HepG2 (cell line): ENCODE measurements at regions not wholly inside any gene's neighbourhood (a gene's known extent, or its start where the extent isn't known, plus 50 kb on each side); places are given as distances from the start of the nearest gene placed in this dataset.

Experiments
- ATF2 ChIP-seq: sonication (generic); formaldehyde crosslinking; IDR thresholded peaks from 2 replicates; pipeline ENCODE4 v1.4.0; 2020; ENCODE audit warnings: missing genetic modification reagents
- CERS6 ChIP-seq: sonication (generic); formaldehyde crosslinking; IDR thresholded peaks from 2 replicates; pipeline ENCODE4 v1.5.0; 2020; ENCODE audit warnings: missing genetic modification reagents
- CSRNP1 ChIP-seq: sonication (generic); formaldehyde crosslinking; IDR thresholded peaks from 2 replicates; pipeline ENCODE4 v1.8.1; 2023; ENCODE audit warnings: mild to moderate bottlenecking, missing genetic modification reagents
- DDIT3 ChIP-seq: sonication (generic); formaldehyde crosslinking; IDR thresholded peaks from 2 replicates; pipeline ENCODE4 v1.4.0; 2020; ENCODE audit warnings: mild to moderate bottlenecking, missing genetic modification reagents
- HBP1 ChIP-seq: IDR thresholded peaks from 2 replicates; pipeline ENCODE4 v1.6.1; 2016; ENCODE audit warnings: low read depth, control low read depth
- MIER3 ChIP-seq: IDR thresholded peaks from 2 replicates; pipeline ENCODE4 v1.6.1; 2016; ENCODE audit warnings: missing compliant biosample characterization, borderline replicate concordance
- NR2F6 ChIP-seq, 2 experiments: IDR thresholded peaks; 2 replicates each; pipeline ENCODE4 v1.6.1; 2016; ENCODE audit warnings: antibody characterized with exemption in 1 of 2, mild to moderate bottlenecking in 1 of 2
- PATZ1 ChIP-seq: sonication (generic); formaldehyde crosslinking; IDR thresholded peaks from 2 replicates; pipeline ENCODE4 v1.4.0; 2020; ENCODE audit warnings: missing genetic modification reagents
- TBX2 ChIP-seq: sonication (generic); formaldehyde crosslinking; IDR thresholded peaks from 2 replicates; pipeline ENCODE4 v1.5.0; 2020; ENCODE audit warnings: missing genetic modification reagents, mild to moderate bottlenecking, borderline replicate concordance
- ZEB1 ChIP-seq: IDR thresholded peaks from 2 replicates; pipeline ENCODE4 v1.6.1; 2012; ENCODE audit warnings: mild to moderate bottlenecking, low read depth, inconsistent platforms; ENCODE audit not compliant: insufficient replicate concordance
- ZFP62 ChIP-seq: sonication (generic); formaldehyde crosslinking; IDR thresholded peaks from 2 replicates; pipeline ENCODE4 v1.4.0; 2020; ENCODE audit warnings: missing genetic modification reagents
- ZNF230 ChIP-seq: sonication (generic); formaldehyde crosslinking; IDR thresholded peaks from 2 replicates; pipeline ENCODE4 v1.4.0; 2020; ENCODE audit warnings: mild to moderate bottlenecking, missing genetic modification reagents
- ZNF558 ChIP-seq: sonication (generic); formaldehyde crosslinking; IDR thresholded peaks from 2 replicates; pipeline ENCODE4 v1.9.0; 2022; ENCODE audit warnings: mild to moderate bottlenecking, missing genetic modification reagents, borderline replicate concordance
- ZNF891 ChIP-seq: sonication (generic); formaldehyde crosslinking; IDR thresholded peaks from 2 replicates; pipeline ENCODE4 v1.5.0; 2020; ENCODE audit warnings: mild to moderate bottlenecking, missing genetic modification reagents
- TF ChIP-seq, protein P1 (sequence below): sonication (generic); formaldehyde crosslinking; IDR thresholded peaks from 2 replicates; pipeline ENCODE4 v1.4.0; 2020; ENCODE audit warnings: missing genetic modification reagents
- TF ChIP-seq, protein P2 (sequence below), 2 experiments: fragments of 450-650 bp in 1 of 2; sonication (generic) in 1 of 2; formaldehyde crosslinking; IDR thresholded peaks; 2 replicates each; pipeline versions ENCODE4 v1.5.0 to v1.8.0; 2020 to 2022; ENCODE audit warnings: mild to moderate bottlenecking in 1 of 2, missing genetic modification reagents in 1 of 2
- TF ChIP-seq, protein P3 (sequence below): sonication (generic); formaldehyde crosslinking; IDR thresholded peaks from 2 replicates; pipeline ENCODE4 v1.9.0; 2021; ENCODE audit warnings: missing genetic modification reagents, borderline replicate concordance

DNA sequence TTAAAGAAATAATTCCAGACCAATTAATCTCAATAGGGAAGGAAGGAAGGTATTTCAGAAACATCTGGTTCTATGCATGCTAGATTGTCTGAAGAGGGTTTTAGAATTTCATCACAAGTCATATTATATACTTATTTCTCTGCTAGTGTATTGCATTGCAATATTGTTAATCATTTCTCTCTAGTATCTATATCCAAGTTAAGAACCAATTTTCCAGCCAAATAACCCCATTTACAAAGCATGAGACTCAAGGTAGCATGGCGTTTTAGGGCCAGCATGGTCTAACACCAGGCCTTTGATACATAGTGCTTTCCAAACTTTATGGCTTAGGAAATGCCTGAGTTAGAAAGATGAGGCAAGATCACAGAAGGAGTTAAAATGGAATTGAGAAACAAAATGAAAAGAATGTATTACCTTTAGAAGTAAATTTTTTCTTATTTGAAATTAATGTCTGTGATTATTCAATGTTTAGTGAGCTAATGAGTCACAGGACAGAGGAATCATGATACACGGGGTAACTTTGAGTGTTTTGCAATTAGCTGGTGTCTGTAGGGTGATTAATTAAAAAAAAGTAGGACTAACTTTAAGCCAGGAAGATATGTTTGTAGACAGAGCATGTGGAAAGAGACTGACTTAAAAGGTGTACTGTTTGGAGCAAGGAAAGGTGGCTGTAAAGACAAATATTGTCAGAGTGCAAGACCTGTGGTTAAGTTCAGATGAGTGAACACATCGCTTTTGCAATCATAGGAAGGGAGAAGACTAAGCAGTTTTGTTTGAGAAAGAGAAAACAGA lies 1006.2 kb upstream of the CITED2 start (continued):
- no peak for TF ChIP-seq CSRNP1
- peak; percentile 94 for TF ChIP-seq TBX2
- no peak for TF ChIP-seq ZNF230 (CRISPR knock-in tag)
- TF ChIP-seq, protein P1, sequence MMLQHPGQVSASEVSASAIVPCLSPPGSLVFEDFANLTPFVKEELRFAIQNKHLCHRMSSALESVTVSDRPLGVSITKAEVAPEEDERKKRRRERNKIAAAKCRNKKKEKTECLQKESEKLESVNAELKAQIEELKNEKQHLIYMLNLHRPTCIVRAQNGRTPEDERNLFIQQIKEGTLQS: peak; percentile 68; the same call in 1 of the 2 replicates
- TF ChIP-seq ZNF891 (CRISPR knock-in tag): no peak
- TF ChIP-seq ATF2: peak; percentile 87
- no peak for TF ChIP-seq CERS6 (CRISPR knock-in tag)
- TF ChIP-seq ZFP62: no peak
- no peak for TF ChIP-seq ZNF558
- no peak for TF ChIP-seq HBP1
- peak; percentile 69 for TF ChIP-seq NR2F6 (IDR thresholded peaks at IDR 0.05)
- peak; percentile 75 for TF ChIP-seq NR2F6 (CRISPR knock-in tag; IDR thresholded peaks at IDR 0.05)
- TF ChIP-seq, protein P2, sequence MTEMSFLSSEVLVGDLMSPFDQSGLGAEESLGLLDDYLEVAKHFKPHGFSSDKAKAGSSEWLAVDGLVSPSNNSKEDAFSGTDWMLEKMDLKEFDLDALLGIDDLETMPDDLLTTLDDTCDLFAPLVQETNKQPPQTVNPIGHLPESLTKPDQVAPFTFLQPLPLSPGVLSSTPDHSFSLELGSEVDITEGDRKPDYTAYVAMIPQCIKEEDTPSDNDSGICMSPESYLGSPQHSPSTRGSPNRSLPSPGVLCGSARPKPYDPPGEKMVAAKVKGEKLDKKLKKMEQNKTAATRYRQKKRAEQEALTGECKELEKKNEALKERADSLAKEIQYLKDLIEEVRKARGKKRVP (CRISPR knock-in tag; IDR thresholded peaks at IDR 0.05): peak in 1 of 2 experiments; percentile 86; a peak in 2 of 4 replicates
- TF ChIP-seq ZEB1: no peak
- no peak for TF ChIP-seq DDIT3 (CRISPR knock-in tag)
- no peak; the same call in 1 of the 2 replicates for TF ChIP-seq PATZ1 (CRISPR knock-in tag)
- TF ChIP-seq, protein P3, sequence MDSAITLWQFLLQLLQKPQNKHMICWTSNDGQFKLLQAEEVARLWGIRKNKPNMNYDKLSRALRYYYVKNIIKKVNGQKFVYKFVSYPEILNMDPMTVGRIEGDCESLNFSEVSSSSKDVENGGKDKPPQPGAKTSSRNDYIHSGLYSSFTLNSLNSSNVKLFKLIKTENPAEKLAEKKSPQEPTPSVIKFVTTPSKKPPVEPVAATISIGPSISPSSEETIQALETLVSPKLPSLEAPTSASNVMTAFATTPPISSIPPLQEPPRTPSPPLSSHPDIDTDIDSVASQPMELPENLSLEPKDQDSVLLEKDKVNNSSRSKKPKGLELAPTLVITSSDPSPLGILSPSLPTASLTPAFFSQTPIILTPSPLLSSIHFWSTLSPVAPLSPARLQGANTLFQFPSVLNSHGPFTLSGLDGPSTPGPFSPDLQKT (CRISPR knock-in tag): no peak
- TF ChIP-seq MIER3 (CRISPR knock-in tag): peak; percentile 93; the same call in 1 of the 2 replicates
